Astrocyte (in vitro differentiated cells and primary cell): ENCODE measurements at regions not wholly inside any gene's neighbourhood (a gene's known extent, or its start where the extent isn't known, plus 50 kb on each side); places are given as distances from the start of the nearest gene placed in this dataset.

Experiments used
- CTCF ChIP-seq: IDR thresholded peaks from 2 replicates; pipeline ENCODE4 v1.5.1; 2011; ENCODE audit warnings: low read depth, mild to moderate bottlenecking, inconsistent platforms, low read length, moderate library complexity; ENCODE audit not compliant: insufficient read depth
- EZH2 ChIP-seq: IDR thresholded peaks from 2 replicates; pipeline ENCODE4 v1.6.1; 2012; ENCODE audit warnings: mild to moderate bottlenecking, low read length, inconsistent platforms; ENCODE audit not compliant: insufficient read depth

GRCh38 chr15:29344474-29344873 is 74.9 kb upstream of the NSMCE3 start:
- TF ChIP-seq CTCF: no peak
- no peak for TF ChIP-seq EZH2
